AG09319 (cell line): ENCODE measurements at regions not wholly inside any gene's neighbourhood (a gene's known extent, or its start where the extent isn't known, plus 50 kb on each side); places are given as distances from the start of the nearest gene placed in this dataset.

Source experiments
- DNase-seq: peaks from one replicate; pipeline ENCODE4 v3.0.0-alpha.2; 2010; ENCODE audit warnings: low read depth; ENCODE audit errors: extremely low read depth
- TF ChIP-seq, protein P1 (sequence below): IDR thresholded peaks from 2 replicates; pipeline ENCODE4 v1.5.1; 2011; ENCODE audit warnings: low read depth, mild to moderate bottlenecking, inconsistent platforms, low read length, moderate library complexity

DNA sequence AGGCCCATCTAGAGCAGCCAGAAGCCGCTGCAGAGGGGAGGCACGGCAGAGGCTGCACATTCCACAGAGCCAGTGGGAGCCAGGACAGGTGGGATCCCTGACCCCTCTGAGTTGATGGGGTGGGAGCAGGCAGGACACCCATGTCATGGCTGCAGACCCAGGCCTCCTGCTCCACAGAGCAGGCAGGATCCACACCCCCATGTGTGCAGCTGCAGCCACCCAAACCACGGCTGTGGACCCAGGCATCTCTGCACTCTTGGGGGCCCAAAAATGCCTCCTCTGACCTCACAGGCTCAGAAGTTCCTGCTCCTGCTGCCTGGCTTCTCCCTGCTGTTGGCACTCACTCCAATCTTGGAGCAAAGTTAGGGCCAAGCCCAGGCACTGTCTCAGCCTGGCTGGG lies 112.3 kb upstream of the TMEM18 start:
- no peak for DNase-seq
- TF ChIP-seq, protein P1, sequence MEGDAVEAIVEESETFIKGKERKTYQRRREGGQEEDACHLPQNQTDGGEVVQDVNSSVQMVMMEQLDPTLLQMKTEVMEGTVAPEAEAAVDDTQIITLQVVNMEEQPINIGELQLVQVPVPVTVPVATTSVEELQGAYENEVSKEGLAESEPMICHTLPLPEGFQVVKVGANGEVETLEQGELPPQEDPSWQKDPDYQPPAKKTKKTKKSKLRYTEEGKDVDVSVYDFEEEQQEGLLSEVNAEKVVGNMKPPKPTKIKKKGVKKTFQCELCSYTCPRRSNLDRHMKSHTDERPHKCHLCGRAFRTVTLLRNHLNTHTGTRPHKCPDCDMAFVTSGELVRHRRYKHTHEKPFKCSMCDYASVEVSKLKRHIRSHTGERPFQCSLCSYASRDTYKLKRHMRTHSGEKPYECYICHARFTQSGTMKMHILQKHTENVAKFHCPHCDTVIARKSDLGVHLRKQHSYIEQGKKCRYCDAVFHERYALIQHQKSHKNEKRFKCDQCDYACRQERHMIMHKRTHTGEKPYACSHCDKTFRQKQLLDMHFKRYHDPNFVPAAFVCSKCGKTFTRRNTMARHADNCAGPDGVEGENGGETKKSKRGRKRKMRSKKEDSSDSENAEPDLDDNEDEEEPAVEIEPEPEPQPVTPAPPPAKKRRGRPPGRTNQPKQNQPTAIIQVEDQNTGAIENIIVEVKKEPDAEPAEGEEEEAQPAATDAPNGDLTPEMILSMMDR: no peak

- TF ChIP-seq, protein P1: no peak
- no peak for DNase-seq
These were observed 111.2 kb upstream of the TMEM18 start for GRCh38 chr2:788227-789032.

DNA sequence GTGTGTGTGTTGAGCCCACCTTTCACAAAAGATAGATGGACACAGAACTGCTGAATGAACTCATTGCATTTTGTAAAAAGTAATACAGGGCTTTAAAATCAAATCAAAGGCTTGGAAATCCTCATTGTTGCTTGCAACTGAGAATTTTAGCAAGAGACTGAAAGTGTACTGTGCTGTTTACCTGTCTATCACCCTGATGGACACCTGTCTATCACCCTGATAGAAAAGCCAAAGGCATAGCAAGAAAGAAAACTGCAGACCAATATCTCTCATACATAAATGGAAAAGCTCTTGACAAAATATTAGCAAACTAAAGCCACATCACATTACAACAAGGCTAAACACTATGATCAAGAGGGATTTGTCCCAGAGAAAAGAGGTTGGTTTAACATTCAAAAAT lies 107.5 kb upstream of the TMEM18 start:
- TF ChIP-seq, protein P1: no peak
- DNase-seq: no peak

- no peak for DNase-seq
- TF ChIP-seq, protein P1: no peak
These were observed 103.4 kb upstream of the TMEM18 start for GRCh38 chr2:780581-780980.

DNA sequence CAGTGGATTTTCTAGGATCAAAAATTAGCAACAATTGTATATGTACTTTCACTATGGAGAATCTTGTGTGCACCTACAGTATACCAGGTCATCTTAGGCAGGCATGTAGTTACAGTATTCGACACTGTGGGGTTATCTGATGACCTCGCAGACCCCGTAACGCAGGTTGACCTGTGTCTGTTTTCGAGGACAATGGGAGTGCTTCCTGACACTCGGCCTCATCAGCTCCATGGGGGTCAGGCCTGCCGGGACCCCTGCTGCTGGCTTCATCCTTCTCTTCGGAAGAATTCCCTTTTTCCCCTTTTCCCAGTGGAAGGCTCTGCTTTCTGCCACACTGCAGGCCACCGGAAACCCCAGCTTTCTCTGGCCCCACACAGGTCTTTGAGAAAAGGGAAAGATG lies 102.8 kb upstream of the TMEM18 start:
- DNase-seq: no peak
- TF ChIP-seq, protein P1: no peak

GRCh38 chr2:778731-779350 lies 101.6 kb upstream of the TMEM18 start:
- TF ChIP-seq, protein P1: no peak
- DNase-seq: no peak

- TF ChIP-seq, protein P1: no peak
- no peak for DNase-seq
These were observed 100.3 kb upstream of the TMEM18 start for GRCh38 chr2:777546-777945.
